GM21390 (cell line): ENCODE measurements at regions not wholly inside any gene's neighbourhood (a gene's known extent, or its start where the extent isn't known, plus 50 kb on each side); places are given as distances from the start of the nearest gene placed in this dataset.

Source experiments
- ATAC-seq: cut with Tn5 transposase; IDR thresholded peaks from one replicate; pipeline ENCODE4 v1.9.1; 2021; ENCODE audit not compliant: unreplicated experiment

- ATAC-seq, result no peak
Measured at GRCh38 chr4:135804785-135805184, 1603.2 kb upstream of the PABPC4L start.

GRCh38 chr4:135777361-135777760 lies 1575.8 kb upstream of the PABPC4L start:
- no peak for ATAC-seq

DNA sequence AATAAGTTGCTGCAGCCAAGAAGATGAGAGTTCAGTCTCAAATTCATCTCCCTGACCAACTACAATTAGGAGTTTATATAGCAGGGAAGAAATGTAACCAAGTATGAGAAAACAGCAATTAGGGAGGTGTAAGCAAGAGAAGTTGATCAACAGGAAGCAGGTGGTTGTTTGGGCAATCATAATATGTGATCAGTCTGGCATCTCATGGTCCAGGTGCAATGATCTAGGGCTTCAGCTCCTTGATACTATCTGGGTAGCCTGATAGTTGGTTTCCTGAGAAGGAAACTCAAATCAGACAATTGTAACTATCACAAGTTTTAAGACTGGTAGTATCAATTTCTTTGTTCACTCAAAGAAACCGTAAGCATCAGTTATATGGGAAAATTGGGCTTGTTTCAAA lies 1574.3 kb upstream of the PABPC4L start:
- no peak for ATAC-seq

DNA sequence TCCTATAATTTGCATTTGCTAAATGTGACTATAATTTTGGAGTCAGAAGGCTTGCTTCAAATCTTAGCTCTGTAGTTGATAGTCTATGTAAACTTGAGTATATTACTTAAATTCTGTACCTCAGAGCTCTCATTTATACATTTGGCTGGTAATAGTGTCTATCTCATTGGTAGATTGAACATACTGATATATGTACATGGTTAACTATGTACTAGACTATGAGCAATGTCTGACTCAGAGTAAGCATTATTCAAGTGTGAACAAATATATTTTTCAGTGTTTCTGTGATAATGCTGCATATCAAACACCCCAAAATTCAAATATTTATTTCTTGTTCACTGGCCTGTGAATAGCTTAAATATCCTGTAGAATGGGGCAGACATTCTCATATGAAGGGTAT lies 1568.9 kb upstream of the PABPC4L start:
- ATAC-seq, result no peak

DNA sequence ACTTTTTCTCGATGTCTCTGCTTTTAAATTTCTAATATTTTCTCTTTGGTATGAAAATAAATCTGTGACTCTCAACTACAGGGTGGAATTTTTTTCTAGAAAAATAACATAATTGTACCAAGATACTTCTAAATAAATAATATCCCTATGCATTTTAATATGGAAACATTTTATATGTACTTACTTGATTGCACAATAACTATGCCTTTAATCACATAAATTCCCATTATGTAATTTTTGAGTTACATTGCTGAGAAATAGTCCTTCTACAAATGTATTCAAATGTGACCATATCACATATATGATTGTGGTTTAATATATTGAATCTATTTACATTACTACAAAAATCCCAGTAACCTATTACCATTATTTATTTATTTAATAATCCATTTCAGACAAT lies 1543.3 kb upstream of the PABPC4L start:
- no peak for ATAC-seq

GRCh38 chr4:135741583-135741982 lies 1540.0 kb upstream of the PABPC4L start:
- ATAC-seq, result no peak

- no peak for ATAC-seq
Measured at GRCh38 chr4:135739354-135739753, 1537.8 kb upstream of the PABPC4L start.

GRCh38 chr4:135735512-135735911 lies 1533.9 kb upstream of the PABPC4L start:
- ATAC-seq, result no peak

- ATAC-seq, result no peak
Measured at GRCh38 chr4:135732448-135732847, 1530.9 kb upstream of the PABPC4L start.

DNA sequence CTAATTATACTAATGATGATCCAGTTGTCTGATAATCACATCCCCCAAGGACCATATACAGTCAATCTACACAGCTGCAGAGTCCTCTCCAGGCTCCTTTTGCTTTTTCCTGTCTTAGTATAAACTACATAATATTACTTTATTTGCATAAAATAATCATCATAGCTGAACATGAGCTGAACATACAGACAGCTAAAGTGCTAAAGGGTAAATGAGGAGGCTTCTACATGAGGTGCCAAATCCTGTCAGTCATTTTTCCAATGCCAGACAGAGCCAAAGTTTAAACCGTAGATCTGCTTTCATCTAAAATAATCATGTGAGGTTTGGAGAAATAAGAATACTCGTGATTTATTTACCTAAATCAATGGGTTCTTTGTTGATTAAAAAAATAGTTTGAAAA lies 1530.1 kb upstream of the PABPC4L start:
- no peak for ATAC-seq

DNA sequence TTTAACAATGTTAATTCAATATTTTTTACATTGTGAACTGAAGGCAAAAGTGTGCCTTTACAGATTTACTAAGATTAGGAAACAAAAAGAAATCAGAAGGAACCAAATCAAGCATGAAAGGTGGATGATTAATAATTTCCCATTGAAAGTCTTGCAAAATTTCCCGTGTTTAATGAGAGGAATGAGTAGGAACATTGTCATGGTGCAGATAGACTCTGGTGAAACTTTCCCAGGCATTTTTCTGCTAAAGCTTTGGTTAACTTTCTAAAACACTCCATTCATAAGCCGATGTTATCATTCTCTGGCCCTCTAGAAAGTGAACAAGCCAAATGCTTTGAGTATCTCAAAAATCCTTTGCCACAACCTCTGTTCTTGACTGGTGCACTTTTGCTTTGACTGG lies 1522.8 kb upstream of the PABPC4L start:
- no peak for ATAC-seq

- no peak for ATAC-seq
Measured at GRCh38 chr4:135718019-135718418, 1516.4 kb upstream of the PABPC4L start.

- ATAC-seq, result no peak
Measured at GRCh38 chr4:135705343-135705742, 1503.8 kb upstream of the PABPC4L start.

DNA sequence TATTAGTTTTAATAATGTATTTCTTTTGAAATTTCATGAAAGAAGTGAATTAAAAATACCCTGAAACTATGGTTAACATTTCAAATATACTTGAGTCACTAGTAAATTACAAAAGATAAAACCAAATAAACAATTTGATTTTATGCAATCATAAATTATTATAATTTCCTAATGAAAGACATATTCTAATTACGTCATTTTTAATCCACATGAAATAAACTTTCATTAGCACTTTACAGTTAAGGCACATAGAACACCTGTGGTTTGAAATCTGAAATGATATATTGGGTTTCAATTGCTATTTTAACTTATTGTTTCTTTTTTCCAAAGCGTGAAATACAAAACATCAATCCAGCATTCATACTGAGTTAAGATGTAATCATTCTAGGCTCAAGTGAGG lies 1492.5 kb upstream of the PABPC4L start:
- ATAC-seq, result no peak

- ATAC-seq, result no peak
Measured at GRCh38 chr4:135684001-135684400, 1482.4 kb upstream of the PABPC4L start.

GRCh38 chr4:135672202-135672601 lies 1470.6 kb upstream of the PABPC4L start:
- no peak for ATAC-seq

DNA sequence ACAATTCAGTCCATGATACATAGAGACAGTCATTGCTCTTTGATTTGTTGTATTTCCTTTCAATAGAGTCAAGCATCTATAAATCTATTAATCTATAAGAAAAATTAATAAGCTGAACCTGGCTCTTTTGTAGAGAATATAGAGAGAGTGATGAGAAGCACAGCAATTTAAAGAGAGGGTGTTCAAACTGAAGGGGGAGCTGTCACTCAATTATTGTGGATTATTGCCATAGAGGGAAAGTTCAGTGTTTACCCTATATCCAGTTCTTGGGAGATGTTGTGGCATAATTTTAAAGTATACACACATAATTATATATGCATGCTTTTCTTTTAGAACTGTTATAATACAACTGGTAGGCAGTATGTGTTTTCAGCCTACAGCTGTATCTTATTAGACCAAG lies 1469.0 kb upstream of the PABPC4L start:
- no peak for ATAC-seq
